KOPT-K1 (cell line): ENCODE measurements at regions not wholly inside any gene's neighbourhood (a gene's known extent, or its start where the extent isn't known, plus 50 kb on each side); places are given as distances from the start of the nearest gene placed in this dataset.
"Not testable (repeated sequence)": the region's sequence is repeated elsewhere in the genome, so short reads cannot be mapped to it uniquely, and the experiment has no call there.

ENCODE experiments used
- H3K27ac ChIP-seq: fragments of 200-600 bp; sonication (generic); 2 replicates; pipeline ENCODE4 v1.5.1; 2016; ENCODE audit warnings: antibody characterized with exemption, mild to moderate bottlenecking, low read depth, low read length; ENCODE audit not compliant: poor library complexity, severe bottlenecking
- H3K36me3 ChIP-seq: fragments of 200-600 bp; sonication (generic); 2 replicates; pipeline ENCODE4 v1.5.1; 2017; ENCODE audit warnings: antibody characterized with exemption, mild to moderate bottlenecking, low read length, moderate library complexity; ENCODE audit not compliant: insufficient read depth
- H3K9me3 ChIP-seq: fragments of 200-600 bp; sonication (generic); 2 replicates; pipeline ENCODE4 v1.5.1; 2017; ENCODE audit warnings: antibody characterized with exemption, low read length, mild to moderate bottlenecking; ENCODE audit not compliant: insufficient read depth, poor library complexity, severe bottlenecking

GRCh38 chr12:60489071-60489470 is 893.2 kb downstream of the SLC16A7 start:
- Histone ChIP-seq H3K9me3 (no peaks in the 10 kb centered on the region), H3K36me3 (no peaks in the 10 kb centered on the region), H3K27ac (no peak overlapping the region)

- no peaks in the 10 kb centered on the region for H3K36me3 ChIP-seq
- no peak overlapping the region for H3K27ac ChIP-seq
- no peaks in the 10 kb centered on the region for H3K9me3 ChIP-seq
Measured at GRCh38 chr12:60494244-60494643, 898.4 kb downstream of the SLC16A7 start.

GRCh38 chr12:60498656-60499055 is 902.8 kb downstream of the SLC16A7 start:
- no peak overlapping the region for H3K27ac ChIP-seq

GRCh38 chr12:60501124-60501729 is 905.4 kb downstream of the SLC16A7 start:
- Histone ChIP-seq H3K36me3 (no peaks in the 10 kb centered on the region), H3K9me3 (no peaks in the 10 kb centered on the region), H3K27ac (no peak overlapping the region)

More at GRCh38 chr12:60498656-60499055, 902.8 kb downstream of the SLC16A7 start:
- H3K9me3 ChIP-seq, result no peaks in the 10 kb centered on the region
- no peaks in the 10 kb centered on the region for H3K36me3 ChIP-seq

GRCh38 chr12:60522684-60523400 is 927.0 kb downstream of the SLC16A7 start:
- Histone ChIP-seq H3K9me3 (no peaks in the 10 kb centered on the region), H3K27ac (no peak overlapping the region), H3K36me3 (no peaks in the 10 kb centered on the region)

GRCh38 chr12:60529261-60529660 is 933.4 kb downstream of the SLC16A7 start:
- Histone ChIP-seq H3K36me3 (no peaks in the 10 kb centered on the region), H3K27ac (no peak overlapping the region), H3K9me3 (no peaks in the 10 kb centered on the region)

- Histone ChIP-seq H3K27ac (no peak overlapping the region), H3K36me3 (no peaks in the 10 kb centered on the region), H3K9me3 (no peaks in the 10 kb centered on the region)
Measured at GRCh38 chr12:60529723-60530122, 933.9 kb downstream of the SLC16A7 start.

GRCh38 chr12:60535363-60535762 is 939.5 kb downstream of the SLC16A7 start:
- Histone ChIP-seq H3K27ac (no peak overlapping the region), H3K36me3 (no peaks in the 10 kb centered on the region), H3K9me3 (no peaks in the 10 kb centered on the region)

- Histone ChIP-seq H3K27ac (no peak overlapping the region), H3K9me3 (no peaks in the 10 kb centered on the region), H3K36me3 (no peaks in the 10 kb centered on the region)
Measured at GRCh38 chr12:60539592-60539991, 943.8 kb downstream of the SLC16A7 start.

- no peaks in the 10 kb centered on the region for H3K36me3 ChIP-seq
- no peak overlapping the region for H3K27ac ChIP-seq
Measured at GRCh38 chr12:60568914-60569313, 973.1 kb downstream of the SLC16A7 start.

GRCh38 chr12:60577607-60578006 is 981.8 kb downstream of the SLC16A7 start:
- Histone ChIP-seq H3K9me3 (no peaks in the 10 kb centered on the region), H3K27ac (no peak overlapping the region), H3K36me3 (no peaks in the 10 kb centered on the region)

More at GRCh38 chr12:60568914-60569313, 973.1 kb downstream of the SLC16A7 start:
- no peaks in the 10 kb centered on the region for H3K9me3 ChIP-seq

GRCh38 chr12:60587664-60588063 is 991.8 kb downstream of the SLC16A7 start:
- not testable (repeated sequence) for H3K27ac ChIP-seq, H3K9me3 ChIP-seq, H3K36me3 ChIP-seq

GRCh38 chr12:60594035-60594711 is 998.3 kb downstream of the SLC16A7 start:
- Histone ChIP-seq H3K27ac (no peak overlapping the region), H3K36me3 (no peaks in the 10 kb centered on the region), H3K9me3 (peaks cover 11% of the 10 kb centered on the region)

GRCh38 chr12:60602601-60603000 is 1006.8 kb downstream of the SLC16A7 start:
- Histone ChIP-seq H3K9me3 (no peaks in the 10 kb centered on the region), H3K36me3 (no peaks in the 10 kb centered on the region), H3K27ac (no peak overlapping the region)

- H3K9me3 ChIP-seq, H3K27ac ChIP-seq, H3K36me3 ChIP-seq: not testable (repeated sequence)
Measured at GRCh38 chr12:60603475-60603874, 1007.6 kb downstream of the SLC16A7 start.
